GM18505 (cell line): ENCODE measurements at regions not wholly inside any gene's neighbourhood (a gene's known extent, or its start where the extent isn't known, plus 50 kb on each side); places are given as distances from the start of the nearest gene placed in this dataset.

Experiments
- ATAC-seq: cut with Tn5 transposase; IDR thresholded peaks from one replicate; pipeline ENCODE4 v1.9.1; 2021; ENCODE audit not compliant: unreplicated experiment
- POLR2A ChIP-seq: IDR thresholded peaks from 4 replicates; pipeline ENCODE4 v1.6.1; 2011; ENCODE audit warnings: borderline replicate concordance; ENCODE audit not compliant: insufficient read depth, insufficient read length; ENCODE audit errors: extremely low read depth

DNA sequence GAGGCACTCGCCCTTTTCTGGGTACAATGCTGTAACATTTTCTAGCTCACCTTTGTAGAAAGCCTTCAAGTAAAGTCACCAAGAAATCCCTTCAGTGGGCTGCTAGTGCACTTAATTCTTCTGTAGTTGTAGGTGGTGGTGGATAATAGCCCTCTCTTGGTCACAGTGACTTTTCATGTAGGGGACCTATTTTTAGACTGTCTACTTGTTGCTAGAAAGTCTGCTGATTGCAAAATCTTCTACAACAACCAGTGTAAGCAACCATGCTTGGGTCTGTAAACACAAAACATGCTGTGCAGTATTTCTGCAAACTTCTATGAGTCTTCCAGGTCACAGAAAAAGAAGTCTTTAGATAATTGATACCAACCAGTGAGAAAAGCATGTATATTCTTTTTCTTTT is 55.6 kb downstream of the PBDC1 start:
- TF ChIP-seq POLR2A: no peak
- no peak for ATAC-seq

DNA sequence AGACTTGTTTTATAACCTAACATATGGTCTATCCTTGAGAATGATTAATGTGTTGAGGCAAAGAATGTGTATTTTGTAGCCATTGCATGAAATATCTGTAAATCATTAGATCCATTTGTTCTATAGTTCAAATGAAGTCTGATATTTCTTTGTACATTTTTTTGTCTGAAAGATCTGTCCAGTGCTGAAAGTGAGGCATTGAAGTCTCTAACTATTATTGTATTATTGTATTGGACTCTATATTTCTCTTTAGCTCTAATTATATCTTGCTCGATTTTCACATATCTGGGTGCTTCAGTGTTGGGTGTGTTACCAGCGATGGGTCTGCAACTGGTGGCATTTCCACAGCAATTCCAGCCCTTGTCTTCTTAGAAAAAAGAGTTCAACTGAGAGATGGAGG is 76.0 kb downstream of the PBDC1 start:
- ATAC-seq: no peak

DNA sequence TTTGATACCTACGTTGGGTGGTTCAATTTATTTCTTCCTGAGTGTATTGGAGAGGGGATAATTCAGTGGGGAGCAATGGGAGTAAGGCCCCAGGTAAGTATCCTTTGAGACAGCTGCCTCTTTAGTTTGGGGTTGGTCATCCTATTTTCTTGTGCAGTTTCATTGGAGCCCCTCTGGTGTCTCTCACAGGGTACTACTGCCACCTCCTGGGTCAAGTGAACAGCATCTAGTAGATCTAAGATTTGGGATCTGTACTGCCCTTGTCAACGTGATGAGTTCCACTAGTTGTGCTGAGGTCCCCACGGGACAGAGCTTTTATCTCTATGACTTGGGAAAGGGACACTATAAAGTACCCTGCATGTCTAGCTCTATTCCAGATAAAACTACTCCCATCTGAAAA is 80.6 kb downstream of the PBDC1 start:
- ATAC-seq: peak; percentile 73
- TF ChIP-seq POLR2A: no peak

More for the DNA sequence above, 76.0 kb downstream of the PBDC1 start:
- no peak for TF ChIP-seq POLR2A

DNA sequence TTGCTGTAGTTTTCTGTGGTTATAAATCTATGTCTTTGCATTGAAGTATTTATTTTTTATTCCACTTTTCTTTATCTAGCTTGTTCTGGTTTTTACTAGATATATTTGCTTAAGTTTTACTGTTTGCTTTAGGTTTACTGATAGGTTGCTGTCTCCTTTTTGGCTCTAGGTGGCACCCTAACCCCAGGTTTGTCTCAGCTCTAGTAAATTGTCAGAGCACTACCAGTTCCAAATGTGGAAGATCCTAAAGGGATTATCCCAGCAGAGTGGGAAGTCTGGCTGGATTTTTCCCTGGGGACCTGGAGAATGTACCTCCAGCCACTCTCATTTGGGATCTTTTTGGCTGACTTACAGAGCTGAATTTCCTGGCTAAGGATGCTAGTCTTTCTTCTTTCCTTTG is 106.1 kb downstream of the PBDC1 start:
- ATAC-seq: no peak

More for the DNA sequence above, 106.1 kb downstream of the PBDC1 start:
- TF ChIP-seq POLR2A: no peak
